GM23338 (cell line): ENCODE measurements at regions not wholly inside any gene's neighbourhood (a gene's known extent, or its start where the extent isn't known, plus 50 kb on each side); places are given as distances from the start of the nearest gene placed in this dataset.

ENCODE experiments used
- ATAC-seq: fragments of 200-7000 bp; cut with Tn5 transposase; 3 replicates; pipeline ENCODE4 v1.9.1; 2020
- DNase-seq: peaks from one replicate; pipeline ENCODE4 v3.0.0-alpha.2; 2015; ENCODE audit warnings: low spot score
- H2AFZ ChIP-seq: fragments of 200-600 bp; sonication (generic); 2 replicates; pipeline ENCODE4 v1.8.0; 2016; ENCODE audit warnings: antibody characterized with exemption, mild to moderate bottlenecking, moderate library complexity
- H3F3A ChIP-seq: fragments of 200-600 bp; sonication (generic); replicated peaks from 2 replicates; pipeline ENCODE4 v1.8.0; 2017; ENCODE audit warnings: antibody characterized with exemption, mixed run types, low read depth
- H3K27ac ChIP-seq: fragments of 200-600 bp; sonication (generic); 2 replicates; pipeline ENCODE4 v1.6.1; 2016; ENCODE audit warnings: low read depth
- H3K27me3 ChIP-seq: fragments of 200-600 bp; sonication (generic); 2 replicates; pipeline ENCODE4 v1.8.0; 2016; ENCODE audit warnings: mild to moderate bottlenecking, mixed run types, moderate library complexity; ENCODE audit not compliant: insufficient read depth
- H3K36me3 ChIP-seq: fragments of 200-600 bp; sonication (generic); 2 replicates; pipeline ENCODE4 v1.8.0; 2016; ENCODE audit warnings: mild to moderate bottlenecking; ENCODE audit not compliant: insufficient read depth
- H3K4me1 ChIP-seq: fragments of 200-600 bp; sonication (generic); 2 replicates; pipeline ENCODE4 v1.8.0; 2016; ENCODE audit warnings: mild to moderate bottlenecking, moderate library complexity; ENCODE audit not compliant: insufficient read depth
- H3K4me2 ChIP-seq: fragments of 200-600 bp; sonication (generic); 2 replicates; pipeline ENCODE4 v1.7.1; 2017; ENCODE audit warnings: mixed run types
- H3K4me3 ChIP-seq: fragments of 200-600 bp; sonication (generic); 2 replicates; pipeline ENCODE4 v1.6.1; 2016; ENCODE audit warnings: mixed run types
- H3K79me2 ChIP-seq: fragments of 200-600 bp; sonication (generic); replicated peaks from 2 replicates; pipeline ENCODE4 v1.8.0; 2017; ENCODE audit warnings: mild to moderate bottlenecking; ENCODE audit not compliant: insufficient read depth
- H3K9me2 ChIP-seq: fragments of 200-600 bp; sonication (generic); 2 replicates; pipeline ENCODE4 v1.8.0; 2017; ENCODE audit not compliant: insufficient read depth
- H4K20me1 ChIP-seq: fragments of 200-600 bp; sonication (generic); replicated peaks from 2 replicates; pipeline ENCODE4 v1.8.0; 2017; ENCODE audit warnings: mild to moderate bottlenecking; ENCODE audit not compliant: insufficient read depth
- H3K27ac Mint-ChIP-seq: 2 replicates; pipeline ENCODE4 v1.8.0; 2020; ENCODE audit warnings: inconsistent platforms, mild to moderate bottlenecking, moderate library complexity, mixed read lengths
- H3K27me3 Mint-ChIP-seq: 3 replicates; pipeline ENCODE4 v1.8.0; 2022; ENCODE audit warnings: low read depth, mild to moderate bottlenecking, moderate library complexity, mixed read lengths, inconsistent platforms; ENCODE audit not compliant: insufficient read depth, poor library complexity
- H3K36me3 Mint-ChIP-seq: 3 replicates; pipeline ENCODE4 v1.8.0; 2021; ENCODE audit warnings: low read depth, mild to moderate bottlenecking, inconsistent platforms, moderate library complexity, mixed read lengths
- H3K4me1 Mint-ChIP-seq: 3 replicates; pipeline ENCODE4 v1.8.0; 2020; ENCODE audit warnings: mild to moderate bottlenecking, inconsistent platforms, mixed read lengths
- H3K4me3 Mint-ChIP-seq: 3 replicates; pipeline ENCODE4 v1.8.0; 2021; ENCODE audit warnings: moderate library complexity, mild to moderate bottlenecking, inconsistent platforms, mixed read lengths
- H3K9me3 Mint-ChIP-seq: 3 replicates; pipeline ENCODE4 v1.8.0; 2020; ENCODE audit warnings: moderate library complexity, mild to moderate bottlenecking, inconsistent platforms, mixed read lengths
- CREB1 ChIP-seq: fragments of 250-450 bp; sonication (Bioruptor Pico); IDR thresholded peaks from 2 replicates; pipeline ENCODE4 v1.5.0; 2020; ENCODE audit warnings: low read depth, mild to moderate bottlenecking, moderate library complexity
- JUNB ChIP-seq: IDR thresholded peaks from one replicate; pipeline ENCODE4 v1.6.1; 2016; ENCODE audit warnings: antibody characterized with exemption; ENCODE audit not compliant: unreplicated experiment
- NANOG ChIP-seq: IDR thresholded peaks from 2 replicates; pipeline ENCODE4 v1.6.1; 2016; ENCODE audit warnings: antibody characterized with exemption, borderline replicate concordance
- POLR2AphosphoS5 ChIP-seq: IDR thresholded peaks from 2 replicates; pipeline ENCODE4 v1.6.1; 2016; ENCODE audit warnings: antibody characterized with exemption, low read depth
- ZNF114 ChIP-seq: fragments of 250-450 bp; sonication (Bioruptor Pico); IDR thresholded peaks from 2 replicates; pipeline ENCODE4 v1.5.0; 2020; ENCODE audit warnings: mild to moderate bottlenecking, moderate library complexity
- ZNF331 ChIP-seq: fragments of 250-450 bp; sonication (Bioruptor Pico); IDR thresholded peaks from 2 replicates; pipeline ENCODE4 v1.5.0; 2020; ENCODE audit warnings: low read depth, mild to moderate bottlenecking, moderate library complexity
- TF ChIP-seq, protein P1 (sequence below): IDR thresholded peaks from one replicate; pipeline ENCODE4 v1.6.1; 2018; ENCODE audit warnings: antibody characterized with exemption; ENCODE audit not compliant: unreplicated experiment
- TF ChIP-seq, protein P2 (sequence below), 2 experiments: fragments of 200-600 bp in 1 of 2; sonication (generic) in 1 of 2; conservative IDR thresholded peaks; 2 replicates each; pipeline versions ENCODE4 v1.5.1 to v1.6.1; 2016 to 2017; ENCODE audit warnings: antibody characterized with exemption in 2 of 2, low read depth in 2 of 2, mild to moderate bottlenecking in 2 of 2, moderate library complexity in 1 of 2
- TF ChIP-seq, protein P3 (sequence below): fragments of 250-450 bp; sonication (Bioruptor Pico); IDR thresholded peaks from 2 replicates; pipeline ENCODE4 v1.5.0; 2020; ENCODE audit warnings: mild to moderate bottlenecking, moderate library complexity
- TF ChIP-seq, protein P4 (sequence below): IDR thresholded peaks from 2 replicates; pipeline ENCODE4 v1.6.1; 2016; ENCODE audit warnings: antibody characterized with exemption

DNA sequence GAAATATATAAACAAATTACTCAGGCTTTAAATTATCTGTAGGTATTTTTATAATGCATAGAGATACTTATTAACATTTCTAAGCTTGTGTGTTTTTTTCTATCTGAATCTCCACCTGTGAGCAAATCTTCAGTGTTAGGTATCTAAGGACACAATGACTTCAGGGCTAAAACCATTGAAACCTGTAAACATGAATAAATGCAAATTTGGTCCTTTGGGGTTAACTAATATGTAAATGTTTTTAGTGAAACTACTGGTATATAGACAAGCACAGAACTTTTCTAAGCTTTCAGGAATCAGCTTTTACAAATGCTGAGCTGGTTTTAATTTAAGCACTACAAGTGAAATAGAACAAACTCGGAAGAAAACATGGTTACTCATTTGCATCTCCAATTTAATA, 147.9 kb downstream of the FBXO8 start (continued):
- TF ChIP-seq JUNB (no peak), CREB1 (CRISPR knock-in tag) (no peak), POLR2AphosphoS5 (no peak), ZNF114 (CRISPR knock-in tag) (no peak)

DNA sequence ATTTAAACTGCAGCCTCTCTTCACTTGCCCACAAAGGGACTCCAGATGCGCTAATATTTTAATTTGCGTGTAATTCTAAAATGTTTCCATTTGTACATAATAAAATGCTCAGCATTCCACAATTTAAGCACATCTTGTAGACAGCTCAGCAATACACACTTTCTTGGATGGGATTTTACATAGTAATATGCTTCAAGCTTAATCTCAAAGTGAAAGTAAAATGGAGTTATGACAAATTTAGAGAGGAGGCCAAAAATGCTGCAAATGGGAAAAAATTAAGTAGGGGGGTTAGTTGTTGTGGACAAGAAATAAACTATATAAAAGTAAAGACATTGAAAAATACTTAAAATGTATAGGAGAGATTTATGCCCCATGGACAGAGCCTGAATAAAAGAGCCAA, 149.1 kb downstream of the FBXO8 start:
- H3K9me3 Mint-ChIP-seq: no peaks in the 10 kb centered on the region
- Histone ChIP-seq H3K9me2 (no peaks in the 10 kb centered on the region), H3K27ac (no peak overlapping the region), H3F3A (no peaks in the 10 kb centered on the region), H3K4me3 (no peak overlapping the region), H4K20me1 (no peaks in the 10 kb centered on the region), H3K4me1 (no peaks in the 10 kb centered on the region), H3K4me2 (no peak overlapping the region), H2AFZ (no peak overlapping the region), H3K36me3 (no peaks in the 10 kb centered on the region), H3K79me2 (no peaks in the 10 kb centered on the region), H3K27me3 (no peaks in the 10 kb centered on the region)
- ATAC-seq (no peak), DNase-seq (no peak)
- TF ChIP-seq, protein P1, sequence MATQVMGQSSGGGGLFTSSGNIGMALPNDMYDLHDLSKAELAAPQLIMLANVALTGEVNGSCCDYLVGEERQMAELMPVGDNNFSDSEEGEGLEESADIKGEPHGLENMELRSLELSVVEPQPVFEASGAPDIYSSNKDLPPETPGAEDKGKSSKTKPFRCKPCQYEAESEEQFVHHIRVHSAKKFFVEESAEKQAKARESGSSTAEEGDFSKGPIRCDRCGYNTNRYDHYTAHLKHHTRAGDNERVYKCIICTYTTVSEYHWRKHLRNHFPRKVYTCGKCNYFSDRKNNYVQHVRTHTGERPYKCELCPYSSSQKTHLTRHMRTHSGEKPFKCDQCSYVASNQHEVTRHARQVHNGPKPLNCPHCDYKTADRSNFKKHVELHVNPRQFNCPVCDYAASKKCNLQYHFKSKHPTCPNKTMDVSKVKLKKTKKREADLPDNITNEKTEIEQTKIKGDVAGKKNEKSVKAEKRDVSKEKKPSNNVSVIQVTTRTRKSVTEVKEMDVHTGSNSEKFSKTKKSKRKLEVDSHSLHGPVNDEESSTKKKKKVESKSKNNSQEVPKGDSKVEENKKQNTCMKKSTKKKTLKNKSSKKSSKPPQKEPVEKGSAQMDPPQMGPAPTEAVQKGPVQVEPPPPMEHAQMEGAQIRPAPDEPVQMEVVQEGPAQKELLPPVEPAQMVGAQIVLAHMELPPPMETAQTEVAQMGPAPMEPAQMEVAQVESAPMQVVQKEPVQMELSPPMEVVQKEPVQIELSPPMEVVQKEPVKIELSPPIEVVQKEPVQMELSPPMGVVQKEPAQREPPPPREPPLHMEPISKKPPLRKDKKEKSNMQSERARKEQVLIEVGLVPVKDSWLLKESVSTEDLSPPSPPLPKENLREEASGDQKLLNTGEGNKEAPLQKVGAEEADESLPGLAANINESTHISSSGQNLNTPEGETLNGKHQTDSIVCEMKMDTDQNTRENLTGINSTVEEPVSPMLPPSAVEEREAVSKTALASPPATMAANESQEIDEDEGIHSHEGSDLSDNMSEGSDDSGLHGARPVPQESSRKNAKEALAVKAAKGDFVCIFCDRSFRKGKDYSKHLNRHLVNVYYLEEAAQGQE: no peak
- TF ChIP-seq NANOG (no peak), POLR2AphosphoS5 (no peak), JUNB (no peak), CREB1 (CRISPR knock-in tag) (no peak), ZNF331 (CRISPR knock-in tag) (no peak)
- TF ChIP-seq, protein P2, sequence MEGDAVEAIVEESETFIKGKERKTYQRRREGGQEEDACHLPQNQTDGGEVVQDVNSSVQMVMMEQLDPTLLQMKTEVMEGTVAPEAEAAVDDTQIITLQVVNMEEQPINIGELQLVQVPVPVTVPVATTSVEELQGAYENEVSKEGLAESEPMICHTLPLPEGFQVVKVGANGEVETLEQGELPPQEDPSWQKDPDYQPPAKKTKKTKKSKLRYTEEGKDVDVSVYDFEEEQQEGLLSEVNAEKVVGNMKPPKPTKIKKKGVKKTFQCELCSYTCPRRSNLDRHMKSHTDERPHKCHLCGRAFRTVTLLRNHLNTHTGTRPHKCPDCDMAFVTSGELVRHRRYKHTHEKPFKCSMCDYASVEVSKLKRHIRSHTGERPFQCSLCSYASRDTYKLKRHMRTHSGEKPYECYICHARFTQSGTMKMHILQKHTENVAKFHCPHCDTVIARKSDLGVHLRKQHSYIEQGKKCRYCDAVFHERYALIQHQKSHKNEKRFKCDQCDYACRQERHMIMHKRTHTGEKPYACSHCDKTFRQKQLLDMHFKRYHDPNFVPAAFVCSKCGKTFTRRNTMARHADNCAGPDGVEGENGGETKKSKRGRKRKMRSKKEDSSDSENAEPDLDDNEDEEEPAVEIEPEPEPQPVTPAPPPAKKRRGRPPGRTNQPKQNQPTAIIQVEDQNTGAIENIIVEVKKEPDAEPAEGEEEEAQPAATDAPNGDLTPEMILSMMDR (conservative IDR thresholded peaks at IDR 0.05; ENCODE audit: low read depth in 2 of 2): no peak
- TF ChIP-seq, protein P3, sequence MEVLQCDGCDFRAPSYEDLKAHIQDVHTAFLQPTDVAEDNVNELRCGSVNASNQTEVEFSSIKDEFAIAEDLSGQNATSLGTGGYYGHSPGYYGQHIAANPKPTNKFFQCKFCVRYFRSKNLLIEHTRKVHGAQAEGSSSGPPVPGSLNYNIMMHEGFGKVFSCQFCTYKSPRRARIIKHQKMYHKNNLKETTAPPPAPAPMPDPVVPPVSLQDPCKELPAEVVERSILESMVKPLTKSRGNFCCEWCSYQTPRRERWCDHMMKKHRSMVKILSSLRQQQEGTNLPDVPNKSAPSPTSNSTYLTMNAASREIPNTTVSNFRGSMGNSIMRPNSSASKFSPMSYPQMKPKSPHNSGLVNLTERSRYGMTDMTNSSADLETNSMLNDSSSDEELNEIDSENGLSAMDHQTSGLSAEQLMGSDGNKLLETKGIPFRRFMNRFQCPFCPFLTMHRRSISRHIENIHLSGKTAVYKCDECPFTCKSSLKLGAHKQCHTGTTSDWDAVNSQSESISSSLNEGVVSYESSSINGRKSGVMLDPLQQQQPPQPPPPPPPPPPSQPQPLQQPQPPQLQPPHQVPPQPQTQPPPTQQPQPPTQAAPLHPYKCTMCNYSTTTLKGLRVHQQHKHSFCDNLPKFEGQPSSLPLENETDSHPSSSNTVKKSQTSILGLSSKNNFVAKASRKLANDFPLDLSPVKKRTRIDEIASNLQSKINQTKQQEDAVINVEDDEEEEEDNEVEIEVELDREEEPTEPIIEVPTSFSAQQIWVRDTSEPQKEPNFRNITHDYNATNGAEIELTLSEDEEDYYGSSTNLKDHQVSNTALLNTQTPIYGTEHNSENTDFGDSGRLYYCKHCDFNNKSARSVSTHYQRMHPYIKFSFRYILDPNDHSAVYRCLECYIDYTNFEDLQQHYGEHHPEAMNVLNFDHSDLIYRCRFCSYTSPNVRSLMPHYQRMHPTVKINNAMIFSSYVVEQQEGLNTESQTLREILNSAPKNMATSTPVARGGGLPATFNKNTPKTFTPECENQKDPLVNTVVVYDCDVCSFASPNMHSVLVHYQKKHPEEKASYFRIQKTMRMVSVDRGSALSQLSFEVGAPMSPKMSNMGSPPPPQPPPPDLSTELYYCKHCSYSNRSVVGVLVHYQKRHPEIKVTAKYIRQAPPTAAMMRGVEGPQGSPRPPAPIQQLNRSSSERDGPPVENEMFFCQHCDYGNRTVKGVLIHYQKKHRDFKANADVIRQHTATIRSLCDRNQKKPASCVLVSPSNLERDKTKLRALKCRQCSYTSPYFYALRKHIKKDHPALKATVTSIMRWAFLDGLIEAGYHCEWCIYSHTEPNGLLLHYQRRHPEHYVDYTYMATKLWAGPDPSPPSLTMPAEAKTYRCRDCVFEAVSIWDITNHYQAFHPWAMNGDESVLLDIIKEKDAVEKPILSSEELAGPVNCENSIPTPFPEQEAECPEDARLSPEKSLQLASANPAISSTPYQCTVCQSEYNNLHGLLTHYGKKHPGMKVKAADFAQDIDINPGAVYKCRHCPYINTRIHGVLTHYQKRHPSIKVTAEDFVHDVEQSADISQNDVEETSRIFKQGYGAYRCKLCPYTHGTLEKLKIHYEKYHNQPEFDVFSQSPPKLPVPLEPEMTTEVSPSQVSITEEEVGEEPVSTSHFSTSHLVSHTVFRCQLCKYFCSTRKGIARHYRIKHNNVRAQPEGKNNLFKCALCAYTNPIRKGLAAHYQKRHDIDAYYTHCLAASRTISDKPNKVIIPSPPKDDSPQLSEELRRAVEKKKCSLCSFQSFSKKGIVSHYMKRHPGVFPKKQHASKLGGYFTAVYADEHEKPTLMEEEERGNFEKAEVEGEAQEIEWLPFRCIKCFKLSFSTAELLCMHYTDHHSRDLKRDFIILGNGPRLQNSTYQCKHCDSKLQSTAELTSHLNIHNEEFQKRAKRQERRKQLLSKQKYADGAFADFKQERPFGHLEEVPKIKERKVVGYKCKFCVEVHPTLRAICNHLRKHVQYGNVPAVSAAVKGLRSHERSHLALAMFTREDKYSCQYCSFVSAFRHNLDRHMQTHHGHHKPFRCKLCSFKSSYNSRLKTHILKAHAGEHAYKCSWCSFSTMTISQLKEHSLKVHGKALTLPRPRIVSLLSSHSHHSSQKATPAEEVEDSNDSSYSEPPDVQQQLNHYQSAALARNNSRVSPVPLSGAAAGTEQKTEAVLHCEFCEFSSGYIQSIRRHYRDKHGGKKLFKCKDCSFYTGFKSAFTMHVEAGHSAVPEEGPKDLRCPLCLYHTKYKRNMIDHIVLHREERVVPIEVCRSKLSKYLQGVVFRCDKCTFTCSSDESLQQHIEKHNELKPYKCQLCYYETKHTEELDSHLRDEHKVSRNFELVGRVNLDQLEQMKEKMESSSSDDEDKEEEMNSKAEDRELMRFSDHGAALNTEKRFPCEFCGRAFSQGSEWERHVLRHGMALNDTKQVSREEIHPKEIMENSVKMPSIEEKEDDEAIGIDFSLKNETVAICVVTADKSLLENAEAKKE (CRISPR knock-in tag): no peak
- TF ChIP-seq, protein P4, sequence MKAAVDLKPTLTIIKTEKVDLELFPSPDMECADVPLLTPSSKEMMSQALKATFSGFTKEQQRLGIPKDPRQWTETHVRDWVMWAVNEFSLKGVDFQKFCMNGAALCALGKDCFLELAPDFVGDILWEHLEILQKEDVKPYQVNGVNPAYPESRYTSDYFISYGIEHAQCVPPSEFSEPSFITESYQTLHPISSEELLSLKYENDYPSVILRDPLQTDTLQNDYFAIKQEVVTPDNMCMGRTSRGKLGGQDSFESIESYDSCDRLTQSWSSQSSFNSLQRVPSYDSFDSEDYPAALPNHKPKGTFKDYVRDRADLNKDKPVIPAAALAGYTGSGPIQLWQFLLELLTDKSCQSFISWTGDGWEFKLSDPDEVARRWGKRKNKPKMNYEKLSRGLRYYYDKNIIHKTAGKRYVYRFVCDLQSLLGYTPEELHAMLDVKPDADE: no peak
- H3K36me3 Mint-ChIP-seq: no peaks in the 10 kb centered on the region
- peaks cover 21% of the 10 kb centered on the region; the same call in 2 of the 3 replicates for H3K4me1 Mint-ChIP-seq
- H3K4me3 Mint-ChIP-seq: no peak overlapping the region
- no peak overlapping the region for H3K27ac Mint-ChIP-seq
- H3K27me3 Mint-ChIP-seq: no peaks in the 10 kb centered on the region
